ENCODE measurements at regions not wholly inside any gene's neighbourhood (a gene's known extent, or its start where the extent isn't known, plus 50 kb on each side); places are given as distances from the start of the nearest gene placed in this dataset.

GRCh38 chr3:117669774-117670173, 960.2 kb downstream of the TUSC7 start:
- no peaks in the 10 kb centered on the region for H3K27me3 ChIP-seq (ENCODE audit: low read depth)
- no peak for TF ChIP-seq CTCF (IDR thresholded peaks at IDR 0.05; ENCODE audit: borderline replicate concordance)
- no peaks in the 10 kb centered on the region for H3K36me3 ChIP-seq
- H3K4me3 ChIP-seq: no peak overlapping the region
- intact Hi-C loops (cut with micrococcal nuclease): no loop called here
- DNase-seq: no peak
- H3K27ac ChIP-seq (replicated peaks): no peak overlapping the region
- H3K4me1 ChIP-seq: no peaks in the 10 kb centered on the region
- H3K9me3 ChIP-seq (replicated peaks): no peaks in the 10 kb centered on the region

GRCh38 chr3:117671722-117672318, 962.2 kb downstream of the TUSC7 start:
- Histone ChIP-seq H3K27ac (replicated peaks) (no peak overlapping the region), H3K36me3 (no peaks in the 10 kb centered on the region), H3K27me3 (ENCODE audit: low read depth) (no peaks in the 10 kb centered on the region), H3K9me3 (replicated peaks) (no peaks in the 10 kb centered on the region), H3K4me1 (no peaks in the 10 kb centered on the region), H3K4me3 (no peak overlapping the region)
- intact Hi-C loops (cut with micrococcal nuclease): no loop called here
- no peak for DNase-seq
- TF ChIP-seq CTCF (IDR thresholded peaks at IDR 0.05; ENCODE audit: borderline replicate concordance): no peak

GRCh38 chr3:117674321-117674720, 964.7 kb downstream of the TUSC7 start:
- H3K4me1 ChIP-seq: no peaks in the 10 kb centered on the region
- no peaks in the 10 kb centered on the region for H3K9me3 ChIP-seq (replicated peaks)
- no peak overlapping the region for H3K27ac ChIP-seq (replicated peaks)

GRCh38 chr3:117681619-117682018, 972.0 kb downstream of the TUSC7 start:
- intact Hi-C loops (cut with micrococcal nuclease): no loop called here

More at GRCh38 chr3:117674321-117674720, 964.7 kb downstream of the TUSC7 start:
- TF ChIP-seq CTCF (IDR thresholded peaks at IDR 0.05; ENCODE audit: borderline replicate concordance): no peak
- intact Hi-C loops (cut with micrococcal nuclease): no loop called here
- DNase-seq: no peak
- Histone ChIP-seq H3K4me3 (no peak overlapping the region), H3K36me3 (no peaks in the 10 kb centered on the region), H3K27me3 (ENCODE audit: low read depth) (no peaks in the 10 kb centered on the region)

GRCh38 chr3:117687096-117687495, 977.5 kb downstream of the TUSC7 start:
- H3K9me3 ChIP-seq (replicated peaks): no peaks in the 10 kb centered on the region
- H3K36me3 ChIP-seq: no peaks in the 10 kb centered on the region
- no peak overlapping the region for H3K27ac ChIP-seq (replicated peaks)
- no peak for DNase-seq
- no peak overlapping the region for H3K4me3 ChIP-seq
- intact Hi-C loops (cut with micrococcal nuclease): no loop called here
- no peak for TF ChIP-seq CTCF (IDR thresholded peaks at IDR 0.05; ENCODE audit: borderline replicate concordance)
- no peaks in the 10 kb centered on the region for H3K27me3 ChIP-seq (ENCODE audit: low read depth)
- H3K4me1 ChIP-seq: no peaks in the 10 kb centered on the region

More at GRCh38 chr3:117681619-117682018, 972.0 kb downstream of the TUSC7 start:
- H3K4me1 ChIP-seq: no peaks in the 10 kb centered on the region
- no peak overlapping the region for H3K4me3 ChIP-seq
- H3K9me3 ChIP-seq (replicated peaks): no peaks in the 10 kb centered on the region
- H3K27me3 ChIP-seq (ENCODE audit: low read depth): no peaks in the 10 kb centered on the region
- H3K27ac ChIP-seq (replicated peaks): no peak overlapping the region
- no peak for DNase-seq
- no peaks in the 10 kb centered on the region for H3K36me3 ChIP-seq
- no peak for TF ChIP-seq CTCF (IDR thresholded peaks at IDR 0.05; ENCODE audit: borderline replicate concordance)
